Endodermal cell (in vitro differentiated cells): ENCODE measurements at regions not wholly inside any gene's neighbourhood (a gene's known extent, or its start where the extent isn't known, plus 50 kb on each side); places are given as distances from the start of the nearest gene placed in this dataset.

Experiments used
- DNase-seq: peaks from one replicate; pipeline ENCODE4 v3.0.0-alpha.2; 2017
- H3K27ac ChIP-seq: 2 replicates; pipeline ENCODE4 v1.5.1; 2013; ENCODE audit warnings: mild to moderate bottlenecking, low read depth, low read length, moderate library complexity
- H3K27me3 ChIP-seq: 2 replicates; pipeline ENCODE4 v1.6.1; 2013; ENCODE audit warnings: mild to moderate bottlenecking, low read length, moderate library complexity; ENCODE audit not compliant: insufficient read depth, control insufficient read depth, poor library complexity, severe bottlenecking
- H3K36me3 ChIP-seq: 2 replicates; pipeline ENCODE4 v1.7.0; 2013; ENCODE audit warnings: mild to moderate bottlenecking, low read length, moderate library complexity; ENCODE audit not compliant: control insufficient read depth, insufficient read depth
- H3K4me1 ChIP-seq: one replicate; pipeline ENCODE4 v1.7.0; 2013; ENCODE audit warnings: low read length; ENCODE audit not compliant: control insufficient read depth, insufficient read depth
- H3K4me3 ChIP-seq: 2 replicates; pipeline ENCODE4 v1.5.1; 2013; ENCODE audit warnings: mild to moderate bottlenecking, low read length, moderate library complexity
- H3K9ac ChIP-seq: 2 replicates; pipeline ENCODE4 v1.6.1; 2013; ENCODE audit warnings: mild to moderate bottlenecking, low read length, moderate library complexity; ENCODE audit not compliant: poor library complexity, severe bottlenecking; ENCODE audit errors: extremely low read depth
- H3K9me3 ChIP-seq: 2 replicates; pipeline ENCODE4 v1.6.1; 2013; ENCODE audit warnings: mild to moderate bottlenecking, low read length, moderate library complexity; ENCODE audit not compliant: control insufficient read depth
- H3K27ac Mint-ChIP-seq: 2 replicates; pipeline ENCODE4 v1.8.0; 2020; ENCODE audit warnings: mixed read lengths
- H3K27me3 Mint-ChIP-seq: 2 replicates; pipeline ENCODE4 v1.8.0; 2021; ENCODE audit warnings: mild to moderate bottlenecking, mixed read lengths; ENCODE audit not compliant: insufficient read depth
- H3K36me3 Mint-ChIP-seq: 2 replicates; pipeline ENCODE4 v1.8.0; 2020; ENCODE audit warnings: low read depth, mixed read lengths
- H3K4me1 Mint-ChIP-seq: 2 replicates; pipeline ENCODE4 v1.8.0; 2020; ENCODE audit warnings: mixed read lengths
- H3K4me3 Mint-ChIP-seq: 2 replicates; pipeline ENCODE4 v1.8.0; 2020; ENCODE audit warnings: mild to moderate bottlenecking, moderate library complexity, mixed read lengths
- H3K9me3 Mint-ChIP-seq: 2 replicates; pipeline ENCODE4 v1.8.0; 2020; ENCODE audit warnings: mild to moderate bottlenecking, mixed read lengths
- WGBS, 2 experiments: methylation state at CpG; one replicate each; pipeline versions ENCODE4 v1.1.5 to v1.1.7; 2013; ENCODE audit warnings: missing lambda C conversion rate in 2 of 2, mixed read lengths in 1 of 2; ENCODE audit not compliant: insufficient coverage in 1 of 2, insufficient read length in 1 of 2; 5-methylcytosine and 5-hydroxymethylcytosine counted together
- TF ChIP-seq, protein P1 (sequence below): fragments of 200-600 bp; sonication (generic); conservative IDR thresholded peaks from 2 replicates; pipeline ENCODE4 v1.5.0; 2021; ENCODE audit warnings: antibody characterized with exemption, mild to moderate bottlenecking

- Histone ChIP-seq H3K27me3 (no peaks in the 10 kb centered on the region), H3K27ac (no peak overlapping the region), H3K36me3 (no peaks in the 10 kb centered on the region), H3K4me1 (no peaks in the 10 kb centered on the region), H3K9ac (no peak overlapping the region), H3K4me3 (no peak overlapping the region), H3K9me3 (no peaks in the 10 kb centered on the region)
- 89 to 92% methylated on average over 13 to 16 of the region's 16 CpGs for WGBS, 2 experiments
- H3K4me3 Mint-ChIP-seq = no peak overlapping the region
- H3K4me1 Mint-ChIP-seq = no peaks in the 10 kb centered on the region
- DNase-seq = no peak
- H3K27ac Mint-ChIP-seq = no peak overlapping the region
- no peaks in the 10 kb centered on the region for H3K36me3 Mint-ChIP-seq
- no peaks in the 10 kb centered on the region for H3K9me3 Mint-ChIP-seq
- TF ChIP-seq, protein P1, sequence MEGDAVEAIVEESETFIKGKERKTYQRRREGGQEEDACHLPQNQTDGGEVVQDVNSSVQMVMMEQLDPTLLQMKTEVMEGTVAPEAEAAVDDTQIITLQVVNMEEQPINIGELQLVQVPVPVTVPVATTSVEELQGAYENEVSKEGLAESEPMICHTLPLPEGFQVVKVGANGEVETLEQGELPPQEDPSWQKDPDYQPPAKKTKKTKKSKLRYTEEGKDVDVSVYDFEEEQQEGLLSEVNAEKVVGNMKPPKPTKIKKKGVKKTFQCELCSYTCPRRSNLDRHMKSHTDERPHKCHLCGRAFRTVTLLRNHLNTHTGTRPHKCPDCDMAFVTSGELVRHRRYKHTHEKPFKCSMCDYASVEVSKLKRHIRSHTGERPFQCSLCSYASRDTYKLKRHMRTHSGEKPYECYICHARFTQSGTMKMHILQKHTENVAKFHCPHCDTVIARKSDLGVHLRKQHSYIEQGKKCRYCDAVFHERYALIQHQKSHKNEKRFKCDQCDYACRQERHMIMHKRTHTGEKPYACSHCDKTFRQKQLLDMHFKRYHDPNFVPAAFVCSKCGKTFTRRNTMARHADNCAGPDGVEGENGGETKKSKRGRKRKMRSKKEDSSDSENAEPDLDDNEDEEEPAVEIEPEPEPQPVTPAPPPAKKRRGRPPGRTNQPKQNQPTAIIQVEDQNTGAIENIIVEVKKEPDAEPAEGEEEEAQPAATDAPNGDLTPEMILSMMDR = no peak
- H3K27me3 Mint-ChIP-seq = no peaks in the 10 kb centered on the region
Observed at GRCh38 chr13:111423168-111423785, 102.8 kb downstream of the TEX29 start.

DNA sequence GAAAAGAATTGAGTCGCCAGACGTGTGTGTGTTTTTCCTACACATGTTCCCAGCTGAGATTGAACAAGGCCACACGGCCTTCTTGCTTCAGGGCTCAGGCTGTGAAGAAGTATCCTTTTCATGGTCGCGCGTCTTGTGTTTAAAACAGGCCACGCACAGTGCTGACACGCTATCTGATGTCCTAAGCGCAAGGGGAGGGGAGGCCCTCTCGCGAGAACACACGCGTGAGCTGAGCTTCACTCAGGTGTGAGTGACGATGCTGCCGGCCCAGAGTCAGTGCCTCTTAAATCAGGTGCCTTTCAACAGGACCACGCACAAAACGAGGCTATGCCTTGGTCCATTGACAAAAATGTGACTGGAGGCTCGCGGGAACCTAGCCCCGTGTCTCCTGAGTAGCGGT is 103.7 kb downstream of the TEX29 start:
- H3K36me3 Mint-ChIP-seq = no peaks in the 10 kb centered on the region
- no peaks in the 10 kb centered on the region for H3K4me1 Mint-ChIP-seq
- 89 to 90% methylated on average over 19 to 21 of the region's 21 CpGs for WGBS, 2 experiments
- TF ChIP-seq, protein P1 = no peak
- Histone ChIP-seq H3K9me3 (no peaks in the 10 kb centered on the region), H3K4me3 (no peak overlapping the region), H3K9ac (no peak overlapping the region), H3K36me3 (no peaks in the 10 kb centered on the region), H3K27ac (no peak overlapping the region), H3K4me1 (no peaks in the 10 kb centered on the region), H3K27me3 (no peaks in the 10 kb centered on the region)
- no peak overlapping the region for H3K27ac Mint-ChIP-seq
- no peak for DNase-seq
- H3K4me3 Mint-ChIP-seq = no peak overlapping the region
- H3K9me3 Mint-ChIP-seq = no peaks in the 10 kb centered on the region
- H3K27me3 Mint-ChIP-seq = no peaks in the 10 kb centered on the region

- H3K4me3 Mint-ChIP-seq = no peak overlapping the region
- no peaks in the 10 kb centered on the region for H3K4me1 Mint-ChIP-seq
- 90 to 92% methylated on average over 2 to 8 of the region's 8 CpGs for WGBS, 2 experiments
- no peak overlapping the region for H3K27ac ChIP-seq
- H3K36me3 ChIP-seq = no peaks in the 10 kb centered on the region
- TF ChIP-seq, protein P1 = no peak
- H3K27me3 Mint-ChIP-seq = no peaks in the 10 kb centered on the region
- no peak overlapping the region for H3K4me3 ChIP-seq
- no peak overlapping the region for H3K9ac ChIP-seq
- no peaks in the 10 kb centered on the region for H3K4me1 ChIP-seq
- no peaks in the 10 kb centered on the region for H3K9me3 ChIP-seq
- H3K9me3 Mint-ChIP-seq = no peaks in the 10 kb centered on the region
- H3K36me3 Mint-ChIP-seq = no peaks in the 10 kb centered on the region
- DNase-seq = no peak
- peaks cover 8% of the 10 kb centered on the region for H3K27me3 ChIP-seq
- no peak overlapping the region for H3K27ac Mint-ChIP-seq
Observed at GRCh38 chr13:111425326-111425725, 104.9 kb downstream of the TEX29 start.
